ENCODE measurements at regions not wholly inside any gene's neighbourhood (a gene's known extent, or its start where the extent isn't known, plus 50 kb on each side); places are given as distances from the start of the nearest gene placed in this dataset.

- no peak for DNase-seq
Observed at GRCh38 chr13:22455036-22455435, 725.7 kb upstream of the SGCG start.

GRCh38 chr13:22461854-22462490, 718.8 kb upstream of the SGCG start:
- DNase-seq: peak; percentile 29

GRCh38 chr13:22463089-22463488, 717.7 kb upstream of the SGCG start:
- DNase-seq: no peak

- no peak for DNase-seq
Observed at GRCh38 chr13:22468045-22468444, 712.7 kb upstream of the SGCG start.

GRCh38 chr13:22468824-22469223, 712.0 kb upstream of the SGCG start:
- no peak for DNase-seq

GRCh38 chr13:22469452-22469851, 711.3 kb upstream of the SGCG start:
- DNase-seq: no peak

GRCh38 chr13:22470075-22470474, 710.7 kb upstream of the SGCG start:
- DNase-seq: no peak

GRCh38 chr13:22482496-22483000, 698.2 kb upstream of the SGCG start:
- no peak for DNase-seq

- no peak for DNase-seq
Observed at GRCh38 chr13:22483276-22483675, 697.5 kb upstream of the SGCG start.

GRCh38 chr13:22486490-22486889, 694.3 kb upstream of the SGCG start:
- DNase-seq: no peak

GRCh38 chr13:22487932-22488331, 692.8 kb upstream of the SGCG start:
- DNase-seq: no peak

- DNase-seq: no peak
Observed at GRCh38 chr13:22489771-22490170, 691.0 kb upstream of the SGCG start.

- no peak for DNase-seq
Observed at GRCh38 chr13:22495819-22496218, 685.0 kb upstream of the SGCG start.

- peak; percentile 23 for DNase-seq
Observed at GRCh38 chr13:22496803-22497508, 683.8 kb upstream of the SGCG start.

GRCh38 chr13:22497991-22498780, 682.6 kb upstream of the SGCG start:
- no peak for DNase-seq

- no peak for DNase-seq
Observed at GRCh38 chr13:22499919-22500318, 680.9 kb upstream of the SGCG start.

GRCh38 chr13:22505489-22505888, 675.3 kb upstream of the SGCG start:
- DNase-seq: peak; percentile 51

- DNase-seq: no peak
Observed at GRCh38 chr13:22506096-22506691, 674.6 kb upstream of the SGCG start.

- DNase-seq: no peak
Observed at GRCh38 chr13:22517544-22517943, 663.2 kb upstream of the SGCG start.

GRCh38 chr13:22536851-22537250, 643.9 kb upstream of the SGCG start:
- DNase-seq: no peak

GRCh38 chr13:22538400-22538799, 642.4 kb upstream of the SGCG start:
- DNase-seq: no peak

- no peak for DNase-seq
Observed at GRCh38 chr13:22549126-22549525, 631.7 kb upstream of the SGCG start.

GRCh38 chr13:22561581-22561980, 619.2 kb upstream of the SGCG start:
- DNase-seq: no peak

Data from femur (tissue), 1 donor.